Colonic mucosa (tissue), 4 donors: ENCODE measurements at regions not wholly inside any gene's neighbourhood (a gene's known extent, or its start where the extent isn't known, plus 50 kb on each side); places are given as distances from the start of the nearest gene placed in this dataset.

ENCODE experiments used
- DNase-seq: peaks from one replicate; pipeline ENCODE4 v3.0.0-alpha.2; 2020
- H3K27ac ChIP-seq: fragments of 200-600 bp; one replicate; pipeline ENCODE4 v1.8.0; 2021
- H3K27me3 ChIP-seq: fragments of 200-600 bp; one replicate; pipeline ENCODE4 v1.8.0; 2021
- H3K36me3 ChIP-seq: fragments of 200-600 bp; one replicate; pipeline ENCODE4 v1.8.0; 2021
- H3K4me1 ChIP-seq: fragments of 200-600 bp; one replicate; pipeline ENCODE4 v1.8.0; 2021; ENCODE audit warnings: mild to moderate bottlenecking
- H3K4me3 ChIP-seq: fragments of 200-600 bp; one replicate; pipeline ENCODE4 v1.8.0; 2021
- H3K9ac ChIP-seq, 2 donors: one replicate each; pipeline ENCODE4 v1.7.0; 2013; ENCODE audit warnings: control low read depth in 2 of 2, low read depth in 2 of 2, low read length in 2 of 2
- H3K9me3 ChIP-seq: fragments of 200-600 bp; one replicate; pipeline ENCODE4 v1.8.0; 2021
- intact Hi-C: fragments of 100-400 bp; cut with DNase I; formaldehyde crosslinking; loops from one replicate; pipeline ENCODE4 v1.14.1; 2022
- TF ChIP-seq, protein P1 (sequence below): fragments of 200-600 bp; IDR thresholded peaks from one replicate; pipeline ENCODE4 v1.8.0; 2022; ENCODE audit warnings: antibody characterized with exemption, mild to moderate bottlenecking
- donor health status: healthy.
- donor health status: DM: no; HTN: no; CAD: no.
- donor health status: DM: no; HTN: no; CAD: no.

DNA sequence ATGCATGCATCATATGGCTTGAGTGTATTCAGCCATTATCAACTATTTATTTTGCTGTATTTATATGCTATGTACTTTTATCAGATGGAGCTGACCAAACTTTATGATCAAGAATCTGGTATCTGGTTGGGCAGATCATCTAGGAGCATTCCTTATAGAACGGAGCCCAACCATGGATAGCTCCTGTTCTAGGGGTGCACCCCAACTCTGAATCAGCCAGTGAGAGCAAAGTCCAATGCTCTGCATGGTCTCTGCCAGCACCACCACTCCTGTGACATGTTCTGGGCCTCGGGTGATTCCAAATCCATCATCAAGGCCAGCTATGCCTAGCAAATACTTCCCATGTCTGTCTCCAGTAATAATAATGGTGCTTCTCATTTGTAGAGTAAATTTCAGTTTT lies 517.5 kb downstream of the AGTPBP1 start:
- intact Hi-C loops: no loop called here
- no peaks in the 10 kb centered on the region for H3K9me3 ChIP-seq
- H3K36me3 ChIP-seq: no peaks in the 10 kb centered on the region
- TF ChIP-seq, protein P1, sequence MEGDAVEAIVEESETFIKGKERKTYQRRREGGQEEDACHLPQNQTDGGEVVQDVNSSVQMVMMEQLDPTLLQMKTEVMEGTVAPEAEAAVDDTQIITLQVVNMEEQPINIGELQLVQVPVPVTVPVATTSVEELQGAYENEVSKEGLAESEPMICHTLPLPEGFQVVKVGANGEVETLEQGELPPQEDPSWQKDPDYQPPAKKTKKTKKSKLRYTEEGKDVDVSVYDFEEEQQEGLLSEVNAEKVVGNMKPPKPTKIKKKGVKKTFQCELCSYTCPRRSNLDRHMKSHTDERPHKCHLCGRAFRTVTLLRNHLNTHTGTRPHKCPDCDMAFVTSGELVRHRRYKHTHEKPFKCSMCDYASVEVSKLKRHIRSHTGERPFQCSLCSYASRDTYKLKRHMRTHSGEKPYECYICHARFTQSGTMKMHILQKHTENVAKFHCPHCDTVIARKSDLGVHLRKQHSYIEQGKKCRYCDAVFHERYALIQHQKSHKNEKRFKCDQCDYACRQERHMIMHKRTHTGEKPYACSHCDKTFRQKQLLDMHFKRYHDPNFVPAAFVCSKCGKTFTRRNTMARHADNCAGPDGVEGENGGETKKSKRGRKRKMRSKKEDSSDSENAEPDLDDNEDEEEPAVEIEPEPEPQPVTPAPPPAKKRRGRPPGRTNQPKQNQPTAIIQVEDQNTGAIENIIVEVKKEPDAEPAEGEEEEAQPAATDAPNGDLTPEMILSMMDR: no peak
- H3K4me3 ChIP-seq: no peak overlapping the region
- no peak overlapping the region for H3K27ac ChIP-seq
- no peak for DNase-seq
- H3K27me3 ChIP-seq: no peaks in the 10 kb centered on the region
- H3K4me1 ChIP-seq: no peaks in the 10 kb centered on the region
- H3K9ac ChIP-seq: no peak overlapping the region

DNA sequence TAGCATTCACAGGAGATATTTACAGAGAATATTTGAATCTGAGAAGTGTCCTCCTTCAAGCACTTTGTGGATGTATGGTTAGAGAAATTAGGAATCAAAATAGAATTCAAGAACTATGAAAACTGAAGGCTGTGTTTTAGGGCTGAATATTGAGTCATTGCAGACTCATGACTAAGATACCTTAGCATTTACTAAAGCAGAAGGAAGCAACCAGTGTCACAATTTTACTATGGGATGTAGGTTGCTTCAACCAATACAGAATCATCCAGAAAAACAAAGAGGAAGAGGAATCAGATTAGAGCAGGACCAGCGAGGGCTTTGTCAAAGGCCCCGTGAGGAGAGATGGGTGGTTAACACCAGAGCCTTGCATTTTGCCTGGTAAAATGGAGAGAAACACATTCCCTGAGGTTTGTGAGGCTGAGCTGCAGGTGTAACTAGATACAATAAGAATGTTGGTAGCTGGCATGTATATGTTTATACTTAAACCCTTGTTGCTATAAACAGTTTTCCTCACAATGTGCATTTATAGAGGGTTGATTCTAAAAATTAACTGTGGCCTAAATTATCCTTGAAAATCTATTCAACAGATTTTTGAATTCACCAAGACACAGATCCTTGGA lies 518.1 kb downstream of the AGTPBP1 start:
- H3K4me1 ChIP-seq: no peaks in the 10 kb centered on the region
- H3K27ac ChIP-seq: no peak overlapping the region
- no peaks in the 10 kb centered on the region for H3K27me3 ChIP-seq
- H3K9me3 ChIP-seq: no peaks in the 10 kb centered on the region
- no peak overlapping the region for H3K4me3 ChIP-seq
- no peak for DNase-seq
- H3K36me3 ChIP-seq: no peaks in the 10 kb centered on the region
- TF ChIP-seq, protein P1: no peak
- intact Hi-C loops: no loop called here
- no peak overlapping the region for H3K9ac ChIP-seq

DNA sequence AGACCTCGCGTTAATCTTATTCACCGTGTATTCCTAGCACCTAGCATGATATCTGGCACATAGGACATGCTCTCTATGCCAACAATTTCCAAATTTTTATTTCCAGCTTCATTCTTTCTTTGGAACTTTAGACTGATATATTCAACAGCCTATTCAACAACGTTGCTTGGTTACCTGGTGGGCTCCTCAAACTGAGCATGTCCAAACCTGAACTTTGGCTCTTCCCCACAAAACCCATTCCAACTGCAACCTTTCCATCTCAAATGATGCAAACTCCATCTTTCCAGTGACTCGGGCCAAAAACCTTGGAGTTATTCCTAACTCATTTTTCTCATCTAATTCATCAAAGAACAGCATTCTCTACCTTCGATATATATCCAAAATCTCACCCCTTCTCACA lies 525.2 kb downstream of the AGTPBP1 start:
- Histone ChIP-seq H3K27me3 (no peaks in the 10 kb centered on the region), H3K4me3 (no peak overlapping the region), H3K36me3 (no peaks in the 10 kb centered on the region), H3K4me1 (no peaks in the 10 kb centered on the region), H3K9me3 (no peaks in the 10 kb centered on the region), H3K9ac (no peak overlapping the region), H3K27ac (no peak overlapping the region)
- intact Hi-C loops: no loop called here
- DNase-seq: no peak
- TF ChIP-seq, protein P1: no peak

DNA sequence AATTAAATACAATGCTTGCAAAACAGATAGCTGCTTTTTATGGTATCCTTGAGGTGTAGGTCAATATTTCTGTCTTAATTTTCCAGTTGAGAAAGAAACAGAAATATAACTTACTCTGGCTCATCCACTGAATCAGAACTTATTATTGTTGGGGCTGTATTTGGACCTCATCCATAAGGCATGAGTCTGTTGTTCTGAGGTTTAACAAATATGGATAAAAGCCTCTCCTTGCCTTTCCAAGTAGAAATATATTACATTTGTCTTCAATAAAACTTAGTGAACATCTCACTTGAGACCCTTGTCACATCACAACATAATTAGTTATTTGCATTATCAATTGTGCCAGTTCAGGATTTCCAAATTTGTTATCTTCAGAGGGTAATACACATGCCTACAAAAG lies 525.8 kb downstream of the AGTPBP1 start:
- no peak overlapping the region for H3K4me3 ChIP-seq
- TF ChIP-seq, protein P1: no peak
- no peaks in the 10 kb centered on the region for H3K4me1 ChIP-seq
- no peaks in the 10 kb centered on the region for H3K27me3 ChIP-seq
- intact Hi-C loops: no loop called here
- H3K27ac ChIP-seq: no peak overlapping the region
- no peak for DNase-seq
- no peaks in the 10 kb centered on the region for H3K36me3 ChIP-seq
- H3K9ac ChIP-seq: no peak overlapping the region
- no peaks in the 10 kb centered on the region for H3K9me3 ChIP-seq

DNA sequence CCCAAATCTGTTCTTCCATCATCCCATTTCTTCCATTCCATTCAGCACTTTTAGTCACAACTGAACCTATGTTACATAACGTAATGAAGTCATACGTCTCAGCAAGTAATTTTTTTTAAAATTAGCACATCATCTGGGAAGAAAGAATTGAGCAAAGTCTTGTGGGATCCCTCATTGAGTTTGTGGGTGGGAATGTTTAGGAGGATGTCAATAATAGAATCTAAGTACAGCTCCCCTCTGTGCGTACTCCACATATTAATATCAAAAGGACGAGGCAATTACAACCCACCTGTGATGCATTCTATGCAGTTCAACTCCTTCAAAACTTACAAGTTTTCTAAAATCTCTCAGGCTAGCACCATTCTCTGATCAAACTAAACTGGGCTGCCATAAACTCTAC lies 526.3 kb downstream of the AGTPBP1 start:
- H3K9me3 ChIP-seq: no peaks in the 10 kb centered on the region

More for the DNA sequence above, 526.3 kb downstream of the AGTPBP1 start:
- Histone ChIP-seq H3K4me1 (no peaks in the 10 kb centered on the region), H3K27ac (no peak overlapping the region), H3K4me3 (no peak overlapping the region), H3K27me3 (no peaks in the 10 kb centered on the region), H3K9ac (no peak overlapping the region), H3K36me3 (no peaks in the 10 kb centered on the region)
- intact Hi-C loops: no loop called here
- no peak for DNase-seq
- TF ChIP-seq, protein P1: no peak
